BE2C (cell line): ENCODE measurements at regions not wholly inside any gene's neighbourhood (a gene's known extent, or its start where the extent isn't known, plus 50 kb on each side); places are given as distances from the start of the nearest gene placed in this dataset.

Experiments
- DNase-seq: peaks from one replicate; pipeline ENCODE4 v3.0.0-alpha.2; 2020
- H3K27me3 ChIP-seq: fragments of 250-450 bp; sonication (Bioruptor Pico); 2 replicates; pipeline ENCODE4 v1.5.1; 2020; ENCODE audit warnings: mild to moderate bottlenecking
- H3K36me3 ChIP-seq: fragments of 250-450 bp; sonication (Bioruptor Pico); 2 replicates; pipeline ENCODE4 v1.5.1; 2020; ENCODE audit warnings: mild to moderate bottlenecking
- H3K4me1 ChIP-seq: fragments of 250-450 bp; sonication (Bioruptor Pico); 2 replicates; pipeline ENCODE4 v1.5.1; 2020
- H3K4me3 ChIP-seq: 2 replicates; pipeline ENCODE4 v1.5.1; 2011; ENCODE audit warnings: low read depth, low read length
- H3K9me3 ChIP-seq: fragments of 250-450 bp; sonication (Bioruptor Pico); 2 replicates; pipeline ENCODE4 v1.5.1; 2020
- CTCF ChIP-seq: IDR thresholded peaks from 2 replicates; pipeline ENCODE4 v1.5.1; 2012; ENCODE audit warnings: mild to moderate bottlenecking, low read depth, low read length

- H3K27me3 ChIP-seq, result no peaks in the 10 kb centered on the region
- no peak for DNase-seq
- H3K9me3 ChIP-seq, result no peaks in the 10 kb centered on the region
Observed at GRCh38 chr13:22262001-22262885, 591.4 kb downstream of the FGF9 start.

GRCh38 chr13:22263185-22263584, 592.3 kb downstream of the FGF9 start:
- Histone ChIP-seq H3K4me3 (no peak overlapping the region), H3K9me3 (no peaks in the 10 kb centered on the region), H3K36me3 (no peaks in the 10 kb centered on the region), H3K4me1 (no peaks in the 10 kb centered on the region), H3K27me3 (no peaks in the 10 kb centered on the region)
- DNase-seq, result no peak
- no peak for TF ChIP-seq CTCF

More at GRCh38 chr13:22262001-22262885, 591.4 kb downstream of the FGF9 start:
- no peaks in the 10 kb centered on the region for H3K4me1 ChIP-seq
- no peaks in the 10 kb centered on the region for H3K36me3 ChIP-seq
- no peak for TF ChIP-seq CTCF
- no peak overlapping the region for H3K4me3 ChIP-seq

GRCh38 chr13:22265563-22265962, 594.7 kb downstream of the FGF9 start:
- DNase-seq, result no peak
- TF ChIP-seq CTCF, result no peak
- no peaks in the 10 kb centered on the region for H3K4me1 ChIP-seq
- H3K9me3 ChIP-seq, result no peaks in the 10 kb centered on the region
- no peak overlapping the region for H3K4me3 ChIP-seq
- no peaks in the 10 kb centered on the region for H3K27me3 ChIP-seq
- no peaks in the 10 kb centered on the region for H3K36me3 ChIP-seq

- no peaks in the 10 kb centered on the region for H3K36me3 ChIP-seq
- no peaks in the 10 kb centered on the region for H3K4me1 ChIP-seq
- H3K9me3 ChIP-seq, result no peaks in the 10 kb centered on the region
- no peak for DNase-seq
- no peak overlapping the region for H3K4me3 ChIP-seq
- no peak for TF ChIP-seq CTCF
- no peaks in the 10 kb centered on the region for H3K27me3 ChIP-seq
Observed at GRCh38 chr13:22270881-22271280, 600.0 kb downstream of the FGF9 start.

- Histone ChIP-seq H3K27me3 (no peaks in the 10 kb centered on the region), H3K9me3 (no peaks in the 10 kb centered on the region), H3K4me3 (no peak overlapping the region), H3K36me3 (no peaks in the 10 kb centered on the region), H3K4me1 (no peaks in the 10 kb centered on the region)
- TF ChIP-seq CTCF, result no peak
- DNase-seq, result no peak
Observed at GRCh38 chr13:22271903-22272302, 601.0 kb downstream of the FGF9 start.

GRCh38 chr13:22275393-22275792, 604.5 kb downstream of the FGF9 start:
- no peaks in the 10 kb centered on the region for H3K36me3 ChIP-seq
- H3K27me3 ChIP-seq, result no peaks in the 10 kb centered on the region
- no peaks in the 10 kb centered on the region for H3K9me3 ChIP-seq
- no peak for DNase-seq
- H3K4me1 ChIP-seq, result no peaks in the 10 kb centered on the region
- no peak for TF ChIP-seq CTCF
- no peak overlapping the region for H3K4me3 ChIP-seq
